Osteoblast (primary cell): ENCODE measurements at regions not wholly inside any gene's neighbourhood (a gene's known extent, or its start where the extent isn't known, plus 50 kb on each side); places are given as distances from the start of the nearest gene placed in this dataset.
"Not testable (repeated sequence)": the region's sequence is repeated elsewhere in the genome, so short reads cannot be mapped to it uniquely, and the experiment has no call there.

Experiments used
- DNase-seq: peaks from one replicate; pipeline ENCODE4 v3.0.0; 2011; ENCODE audit warnings: low spot score, mixed read lengths; ENCODE audit not compliant: insufficient read length; ENCODE audit errors: missing footprints
- H2AFZ ChIP-seq: 2 replicates; pipeline ENCODE4 v1.6.0; 2011; ENCODE audit warnings: mild to moderate bottlenecking, low read length
- H3K27ac ChIP-seq: 2 replicates; pipeline ENCODE4 v1.5.1; 2011; ENCODE audit warnings: mild to moderate bottlenecking, low read depth, low read length, moderate library complexity
- H3K27me3 ChIP-seq: 2 replicates; pipeline ENCODE4 v1.6.0; 2012; ENCODE audit warnings: mild to moderate bottlenecking, control low read depth, inconsistent platforms, low read length, moderate library complexity; ENCODE audit not compliant: insufficient read depth
- H3K36me3 ChIP-seq: 2 replicates; pipeline ENCODE4 v1.5.1; 2011; ENCODE audit warnings: mild to moderate bottlenecking, low read length, control low read depth, moderate library complexity; ENCODE audit not compliant: insufficient read depth
- H3K4me1 ChIP-seq: 2 replicates; pipeline ENCODE4 v1.5.1; 2011; ENCODE audit warnings: mild to moderate bottlenecking, low read length, control low read depth, moderate library complexity; ENCODE audit not compliant: insufficient read depth
- H3K4me2 ChIP-seq: 2 replicates; pipeline ENCODE4 v1.6.0; 2011; ENCODE audit warnings: mild to moderate bottlenecking, low read length; ENCODE audit not compliant: insufficient read depth
- H3K4me3 ChIP-seq: fragments of 200-600 bp; sonication (generic); 3 replicates; pipeline ENCODE4 v1.5.1; 2012; ENCODE audit warnings: mild to moderate bottlenecking, low read length, inconsistent platforms; ENCODE audit not compliant: insufficient read depth
- H3K79me2 ChIP-seq: 2 replicates; pipeline ENCODE4 v1.6.0; 2012; ENCODE audit warnings: mild to moderate bottlenecking, low read length, control low read depth, inconsistent platforms; ENCODE audit not compliant: insufficient read depth
- H3K9me3 ChIP-seq: 2 replicates; pipeline ENCODE4 v1.5.1; 2011; ENCODE audit warnings: low read depth, low read length, control low read depth
- H4K20me1 ChIP-seq: 2 replicates; pipeline ENCODE4 v1.6.0; 2012; ENCODE audit warnings: mild to moderate bottlenecking, low read length, control low read depth; ENCODE audit not compliant: insufficient read depth
- CTCF ChIP-seq: IDR thresholded peaks from 2 replicates; pipeline ENCODE4 v1.5.1; 2011; ENCODE audit warnings: mild to moderate bottlenecking, low read depth, low read length, moderate library complexity; ENCODE audit errors: extremely low read depth

DNA sequence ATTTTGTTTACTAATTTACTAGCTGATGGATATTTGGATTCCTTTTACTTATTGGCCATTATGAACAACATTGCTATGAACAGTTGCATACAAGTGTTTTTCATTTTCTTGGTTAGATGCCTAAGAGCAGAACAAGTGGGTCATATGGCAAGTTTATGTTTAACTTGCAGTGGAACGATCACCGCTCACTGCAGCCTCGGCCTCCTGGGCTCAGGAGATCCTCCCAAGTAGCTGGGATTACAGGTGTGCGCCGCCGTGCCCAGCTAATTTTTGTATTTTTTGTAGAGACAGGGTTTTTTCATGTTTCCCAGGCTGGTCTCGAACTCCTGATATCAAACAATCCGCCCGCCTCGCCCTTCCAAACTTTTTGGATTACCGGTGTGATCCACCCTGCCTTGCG, 820.5 kb upstream of the TMPRSS15 start:
- DNase-seq = no peak
- Histone ChIP-seq H3K4me1 (no peaks in the 10 kb centered on the region), H3K4me3 (no peak overlapping the region), H3K27me3 (no peaks in the 10 kb centered on the region), H2AFZ (no peak overlapping the region), H3K4me2 (no peak overlapping the region), H3K27ac (no peak overlapping the region), H3K36me3 (no peaks in the 10 kb centered on the region), H3K79me2 (no peaks in the 10 kb centered on the region), H4K20me1 (no peaks in the 10 kb centered on the region), H3K9me3 (peaks cover 6% of the 10 kb centered on the region)
- TF ChIP-seq CTCF = no peak

DNA sequence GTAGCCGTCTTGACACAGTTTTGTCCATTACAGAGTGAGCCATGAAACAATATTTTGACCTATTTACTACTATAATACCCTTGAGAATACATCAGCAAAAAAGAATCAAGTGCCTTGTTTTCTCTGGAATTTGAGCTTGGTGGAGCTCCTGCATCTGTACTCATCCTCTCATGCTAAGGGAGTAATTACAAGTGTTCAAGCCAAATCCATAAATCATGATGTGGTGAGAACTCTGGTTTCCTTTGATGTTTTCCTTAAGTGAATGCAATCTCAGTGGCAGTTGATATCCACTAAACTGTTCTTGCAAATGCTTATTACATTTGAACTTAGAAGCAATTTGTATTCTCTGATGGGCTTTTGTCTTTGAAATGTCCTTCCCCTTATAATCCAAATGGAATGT, 824.6 kb upstream of the TMPRSS15 start:
- TF ChIP-seq CTCF = no peak
- Histone ChIP-seq H3K9me3 (peaks cover 4% of the 10 kb centered on the region), H2AFZ (no peak overlapping the region), H4K20me1 (no peaks in the 10 kb centered on the region), H3K79me2 (no peaks in the 10 kb centered on the region), H3K27ac (no peak overlapping the region), H3K36me3 (no peaks in the 10 kb centered on the region), H3K4me2 (no peak overlapping the region), H3K4me3 (no peak overlapping the region), H3K27me3 (no peaks in the 10 kb centered on the region), H3K4me1 (no peaks in the 10 kb centered on the region)
- DNase-seq = no peak

GRCh38 chr21:19233841-19234240, 830.3 kb upstream of the TMPRSS15 start:
- not testable (repeated sequence) for DNase-seq, H3K9me3 ChIP-seq, H3K27me3 ChIP-seq, H3K36me3 ChIP-seq, H3K4me3 ChIP-seq, H4K20me1 ChIP-seq, H3K27ac ChIP-seq, H2AFZ ChIP-seq, H3K79me2 ChIP-seq, H3K4me1 ChIP-seq, H3K4me2 ChIP-seq

GRCh38 chr21:19236209-19236608, 832.6 kb upstream of the TMPRSS15 start:
- H3K4me3 ChIP-seq = no peak overlapping the region
- TF ChIP-seq CTCF = no peak
- no peaks in the 10 kb centered on the region for H3K4me1 ChIP-seq
- no peak for DNase-seq
- H2AFZ ChIP-seq = no peak overlapping the region
- H4K20me1 ChIP-seq = no peaks in the 10 kb centered on the region
- H3K79me2 ChIP-seq = no peaks in the 10 kb centered on the region
- no peak overlapping the region for H3K27ac ChIP-seq
- no peaks in the 10 kb centered on the region for H3K36me3 ChIP-seq
- no peak overlapping the region for H3K4me2 ChIP-seq
- H3K27me3 ChIP-seq = no peaks in the 10 kb centered on the region
- H3K9me3 ChIP-seq = no peaks in the 10 kb centered on the region

GRCh38 chr21:19237608-19238007, 834.0 kb upstream of the TMPRSS15 start:
- H3K4me1 ChIP-seq = no peaks in the 10 kb centered on the region
- no peaks in the 10 kb centered on the region for H3K27me3 ChIP-seq
- no peak overlapping the region for H3K27ac ChIP-seq
- H4K20me1 ChIP-seq = no peaks in the 10 kb centered on the region
- DNase-seq = no peak
- no peak overlapping the region for H2AFZ ChIP-seq
- H3K4me2 ChIP-seq = no peak overlapping the region
- no peaks in the 10 kb centered on the region for H3K36me3 ChIP-seq
- no peaks in the 10 kb centered on the region for H3K79me2 ChIP-seq
- peaks cover 2% of the 10 kb centered on the region for H3K9me3 ChIP-seq
- no peak overlapping the region for H3K4me3 ChIP-seq
- no peak for TF ChIP-seq CTCF
